ENCODE measurements at regions not wholly inside any gene's neighbourhood (a gene's known extent, or its start where the extent isn't known, plus 50 kb on each side); places are given as distances from the start of the nearest gene placed in this dataset.

- Histone ChIP-seq H3K4me1 (ENCODE audit: control insufficient read depth in 1 of 2, insufficient read depth in 2 of 2, low read length in 2 of 2) (no peaks in the 10 kb centered on the region), H3K36me3 (ENCODE audit: control insufficient read depth in 1 of 2, insufficient read depth in 2 of 2, low read length in 2 of 2) (no peaks in the 10 kb centered on the region), H3K9me3 (ENCODE audit: control insufficient read depth in 1 of 2, low read length in 2 of 2) (no peaks in the 10 kb centered on the region), H3K27ac (ENCODE audit: low read length) (no peak overlapping the region), H3K4me3 (ENCODE audit: low read depth in 1 of 2, low read length in 2 of 2) (no peak overlapping the region), H3K27me3 (ENCODE audit: low read depth, low read length) (no peaks in the 10 kb centered on the region)
Observed at GRCh38 chr13:107812014-107812412, 403.3 kb downstream of the LIG4 start.

GRCh38 chr13:107811233-107812013 lies 403.9 kb downstream of the LIG4 start:
- H3K4me3 ChIP-seq (ENCODE audit: low read depth in 1 of 2, low read length in 2 of 2) = no peak overlapping the region
- no peaks in the 10 kb centered on the region for H3K36me3 ChIP-seq (ENCODE audit: control insufficient read depth in 1 of 2, insufficient read depth in 2 of 2, low read length in 2 of 2)
- no peaks in the 10 kb centered on the region for H3K27me3 ChIP-seq (ENCODE audit: low read depth, low read length)
- H3K4me1 ChIP-seq (ENCODE audit: control insufficient read depth in 1 of 2, insufficient read depth in 2 of 2, low read length in 2 of 2) = no peaks in the 10 kb centered on the region
- H3K9me3 ChIP-seq (ENCODE audit: control insufficient read depth in 1 of 2, low read length in 2 of 2) = no peaks in the 10 kb centered on the region
- H3K27ac ChIP-seq (ENCODE audit: low read length) = no peak overlapping the region

- H3K27ac ChIP-seq (ENCODE audit: low read length) = no peak overlapping the region
- H3K27me3 ChIP-seq (ENCODE audit: low read depth, low read length) = no peaks in the 10 kb centered on the region
- H3K36me3 ChIP-seq (ENCODE audit: control insufficient read depth in 1 of 2, insufficient read depth in 2 of 2, low read length in 2 of 2) = no peaks in the 10 kb centered on the region
- H3K4me3 ChIP-seq (ENCODE audit: low read depth in 1 of 2, low read length in 2 of 2) = no peak overlapping the region
- H3K4me1 ChIP-seq (ENCODE audit: control insufficient read depth in 1 of 2, insufficient read depth in 2 of 2, low read length in 2 of 2) = no peaks in the 10 kb centered on the region
- no peaks in the 10 kb centered on the region for H3K9me3 ChIP-seq (ENCODE audit: control insufficient read depth in 1 of 2, low read length in 2 of 2)
Observed at GRCh38 chr13:107809125-107809524, 406.2 kb downstream of the LIG4 start.

- H3K9me3 ChIP-seq (ENCODE audit: control insufficient read depth in 1 of 2, low read length in 2 of 2) = no peaks in the 10 kb centered on the region
- no peak overlapping the region for H3K4me3 ChIP-seq (ENCODE audit: low read depth in 1 of 2, low read length in 2 of 2)
- no peaks in the 10 kb centered on the region for H3K36me3 ChIP-seq (ENCODE audit: control insufficient read depth in 1 of 2, insufficient read depth in 2 of 2, low read length in 2 of 2)
- H3K27ac ChIP-seq (ENCODE audit: low read length) = no peak overlapping the region
- H3K4me1 ChIP-seq (ENCODE audit: control insufficient read depth in 1 of 2, insufficient read depth in 2 of 2, low read length in 2 of 2) = no peaks in the 10 kb centered on the region
- H3K27me3 ChIP-seq (ENCODE audit: low read depth, low read length) = no peaks in the 10 kb centered on the region
Observed at GRCh38 chr13:107808389-107808788, 406.9 kb downstream of the LIG4 start.

GRCh38 chr13:107807306-107808073 lies 407.8 kb downstream of the LIG4 start:
- Histone ChIP-seq H3K4me1 (ENCODE audit: control insufficient read depth in 1 of 2, insufficient read depth in 2 of 2, low read length in 2 of 2) (no peaks in the 10 kb centered on the region), H3K36me3 (ENCODE audit: control insufficient read depth in 1 of 2, insufficient read depth in 2 of 2, low read length in 2 of 2) (no peaks in the 10 kb centered on the region), H3K27ac (ENCODE audit: low read length) (no peak overlapping the region), H3K4me3 (ENCODE audit: low read depth in 1 of 2, low read length in 2 of 2) (no peak overlapping the region), H3K27me3 (ENCODE audit: low read depth, low read length) (no peaks in the 10 kb centered on the region), H3K9me3 (ENCODE audit: control insufficient read depth in 1 of 2, low read length in 2 of 2) (no peaks in the 10 kb centered on the region)

- H3K4me3 ChIP-seq (ENCODE audit: low read depth in 1 of 2, low read length in 2 of 2) = no peak overlapping the region
Observed at GRCh38 chr13:107806726-107807125, 408.6 kb downstream of the LIG4 start.

GRCh38 chr13:107803822-107804495 lies 411.4 kb downstream of the LIG4 start:
- no peak overlapping the region for H3K27ac ChIP-seq (ENCODE audit: low read length)
- no peaks in the 10 kb centered on the region for H3K27me3 ChIP-seq (ENCODE audit: low read depth, low read length)
- H3K36me3 ChIP-seq (ENCODE audit: control insufficient read depth in 1 of 2, insufficient read depth in 2 of 2, low read length in 2 of 2) = no peaks in the 10 kb centered on the region
- H3K4me1 ChIP-seq (ENCODE audit: control insufficient read depth in 1 of 2, insufficient read depth in 2 of 2, low read length in 2 of 2) = no peaks in the 10 kb centered on the region
- H3K9me3 ChIP-seq (ENCODE audit: control insufficient read depth in 1 of 2, low read length in 2 of 2) = no peaks in the 10 kb centered on the region
- no peak overlapping the region for H3K4me3 ChIP-seq (ENCODE audit: low read depth in 1 of 2, low read length in 2 of 2)

More at GRCh38 chr13:107806726-107807125, 408.6 kb downstream of the LIG4 start:
- no peaks in the 10 kb centered on the region for H3K36me3 ChIP-seq (ENCODE audit: control insufficient read depth in 1 of 2, insufficient read depth in 2 of 2, low read length in 2 of 2)
- H3K27ac ChIP-seq (ENCODE audit: low read length) = no peak overlapping the region
- H3K4me1 ChIP-seq (ENCODE audit: control insufficient read depth in 1 of 2, insufficient read depth in 2 of 2, low read length in 2 of 2) = no peaks in the 10 kb centered on the region
- H3K27me3 ChIP-seq (ENCODE audit: low read depth, low read length) = no peaks in the 10 kb centered on the region
- H3K9me3 ChIP-seq (ENCODE audit: control insufficient read depth in 1 of 2, low read length in 2 of 2) = no peaks in the 10 kb centered on the region

GRCh38 chr13:107801621-107802020 lies 413.7 kb downstream of the LIG4 start:
- Histone ChIP-seq H3K27ac (ENCODE audit: low read length) (no peak overlapping the region), H3K36me3 (ENCODE audit: control insufficient read depth in 1 of 2, insufficient read depth in 2 of 2, low read length in 2 of 2) (no peaks in the 10 kb centered on the region), H3K27me3 (ENCODE audit: low read depth, low read length) (no peaks in the 10 kb centered on the region), H3K9me3 (ENCODE audit: control insufficient read depth in 1 of 2, low read length in 2 of 2) (no peaks in the 10 kb centered on the region), H3K4me3 (ENCODE audit: low read depth in 1 of 2, low read length in 2 of 2) (no peak overlapping the region), H3K4me1 (ENCODE audit: control insufficient read depth in 1 of 2, insufficient read depth in 2 of 2, low read length in 2 of 2) (no peaks in the 10 kb centered on the region)

- Histone ChIP-seq H3K36me3 (ENCODE audit: control insufficient read depth in 1 of 2, insufficient read depth in 2 of 2, low read length in 2 of 2) (no peaks in the 10 kb centered on the region), H3K27me3 (ENCODE audit: low read depth, low read length) (no peaks in the 10 kb centered on the region), H3K27ac (ENCODE audit: low read length) (no peak overlapping the region), H3K4me3 (ENCODE audit: low read depth in 1 of 2, low read length in 2 of 2) (no peak overlapping the region), H3K4me1 (ENCODE audit: control insufficient read depth in 1 of 2, insufficient read depth in 2 of 2, low read length in 2 of 2) (no peaks in the 10 kb centered on the region), H3K9me3 (ENCODE audit: control insufficient read depth in 1 of 2, low read length in 2 of 2) (no peaks in the 10 kb centered on the region)
Observed at GRCh38 chr13:107799001-107799400, 416.3 kb downstream of the LIG4 start.

- no peaks in the 10 kb centered on the region for H3K36me3 ChIP-seq (ENCODE audit: control insufficient read depth in 1 of 2, insufficient read depth in 2 of 2, low read length in 2 of 2)
- H3K4me1 ChIP-seq (ENCODE audit: control insufficient read depth in 1 of 2, insufficient read depth in 2 of 2, low read length in 2 of 2) = no peaks in the 10 kb centered on the region
- no peak overlapping the region for H3K4me3 ChIP-seq (ENCODE audit: low read depth in 1 of 2, low read length in 2 of 2)
- H3K27me3 ChIP-seq (ENCODE audit: low read depth, low read length) = no peaks in the 10 kb centered on the region
- H3K9me3 ChIP-seq (ENCODE audit: control insufficient read depth in 1 of 2, low read length in 2 of 2) = no peaks in the 10 kb centered on the region
- no peak overlapping the region for H3K27ac ChIP-seq (ENCODE audit: low read length)
Observed at GRCh38 chr13:107790397-107790796, 424.9 kb downstream of the LIG4 start.

GRCh38 chr13:107788464-107789165 lies 426.7 kb downstream of the LIG4 start:
- Histone ChIP-seq H3K4me1 (ENCODE audit: control insufficient read depth in 1 of 2, insufficient read depth in 2 of 2, low read length in 2 of 2) (no peaks in the 10 kb centered on the region), H3K4me3 (ENCODE audit: low read depth in 1 of 2, low read length in 2 of 2) (no peak overlapping the region), H3K36me3 (ENCODE audit: control insufficient read depth in 1 of 2, insufficient read depth in 2 of 2, low read length in 2 of 2) (no peaks in the 10 kb centered on the region), H3K9me3 (ENCODE audit: control insufficient read depth in 1 of 2, low read length in 2 of 2) (no peaks in the 10 kb centered on the region), H3K27me3 (ENCODE audit: low read depth, low read length) (no peaks in the 10 kb centered on the region), H3K27ac (ENCODE audit: low read length) (no peak overlapping the region)
